H1 (cell line): ENCODE measurements at regions not wholly inside any gene's neighbourhood (a gene's known extent, or its start where the extent isn't known, plus 50 kb on each side); places are given as distances from the start of the nearest gene placed in this dataset.

Source experiments
- BRCA1 ChIP-seq: IDR thresholded peaks from 2 replicates; pipeline ENCODE4 v1.6.1; 2012; ENCODE audit warnings: low read depth, low read length, improper control_type of control experiment

GRCh38 chr9:19643875-19644274 is 145.0 kb downstream of the SLC24A2 start (continued):
- no peak for TF ChIP-seq BRCA1
